GM21423 (cell line): ENCODE measurements at regions not wholly inside any gene's neighbourhood (a gene's known extent, or its start where the extent isn't known, plus 50 kb on each side); places are given as distances from the start of the nearest gene placed in this dataset.

Experiments
- ATAC-seq: cut with Tn5 transposase; IDR thresholded peaks from one replicate; pipeline ENCODE4 v1.9.1; 2021; ENCODE audit warnings: mild to moderate bottlenecking, moderate library complexity; ENCODE audit not compliant: unreplicated experiment

DNA sequence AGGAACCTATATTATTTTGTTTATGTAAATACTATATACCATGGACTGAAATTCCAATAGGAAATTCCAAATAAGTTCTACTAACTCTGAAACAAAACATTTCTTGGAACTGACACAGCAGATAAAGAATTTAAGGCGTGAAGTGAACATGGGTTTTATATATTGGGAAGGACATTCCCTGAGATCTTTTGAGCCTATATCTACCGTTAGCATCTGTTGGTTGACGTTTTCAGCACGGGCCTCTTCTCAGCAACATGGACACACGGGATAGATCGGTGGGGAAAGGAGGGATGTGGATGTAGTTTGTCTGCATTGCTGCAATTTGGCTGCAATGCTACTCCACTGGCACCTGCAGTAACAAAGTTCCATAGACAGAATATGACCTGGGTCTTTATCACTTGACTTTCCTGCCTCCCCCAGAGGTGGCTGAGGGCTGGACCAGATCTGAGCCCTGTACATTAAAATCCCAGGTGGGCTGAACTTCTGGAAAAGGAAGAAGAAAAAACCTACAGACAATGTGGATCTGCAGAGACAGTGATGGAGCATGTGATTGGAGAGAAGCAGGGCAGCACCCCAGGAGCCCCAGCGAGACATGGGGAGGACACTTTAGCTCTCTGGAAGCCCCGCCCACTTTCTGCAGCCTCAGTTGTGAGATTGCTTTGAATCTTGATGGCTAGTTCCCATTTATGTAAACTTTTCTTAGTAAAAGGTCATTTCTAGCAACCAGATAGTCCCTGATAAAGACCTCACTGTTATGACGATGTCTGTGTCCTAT, 91.2 kb upstream of the CPEB4 start:
- ATAC-seq, result no peak

GRCh38 chr5:173798127-173798810, 89.9 kb upstream of the CPEB4 start:
- ATAC-seq, result no peak

GRCh38 chr5:173800340-173800739, 87.8 kb upstream of the CPEB4 start:
- ATAC-seq, result no peak

- no peak for ATAC-seq
Observed at GRCh38 chr5:173801006-173801405, 87.1 kb upstream of the CPEB4 start.

GRCh38 chr5:173802670-173803165, 85.4 kb upstream of the CPEB4 start:
- ATAC-seq, result no peak

- ATAC-seq, result no peak
Observed at GRCh38 chr5:173804579-173804978, 83.6 kb upstream of the CPEB4 start.

DNA sequence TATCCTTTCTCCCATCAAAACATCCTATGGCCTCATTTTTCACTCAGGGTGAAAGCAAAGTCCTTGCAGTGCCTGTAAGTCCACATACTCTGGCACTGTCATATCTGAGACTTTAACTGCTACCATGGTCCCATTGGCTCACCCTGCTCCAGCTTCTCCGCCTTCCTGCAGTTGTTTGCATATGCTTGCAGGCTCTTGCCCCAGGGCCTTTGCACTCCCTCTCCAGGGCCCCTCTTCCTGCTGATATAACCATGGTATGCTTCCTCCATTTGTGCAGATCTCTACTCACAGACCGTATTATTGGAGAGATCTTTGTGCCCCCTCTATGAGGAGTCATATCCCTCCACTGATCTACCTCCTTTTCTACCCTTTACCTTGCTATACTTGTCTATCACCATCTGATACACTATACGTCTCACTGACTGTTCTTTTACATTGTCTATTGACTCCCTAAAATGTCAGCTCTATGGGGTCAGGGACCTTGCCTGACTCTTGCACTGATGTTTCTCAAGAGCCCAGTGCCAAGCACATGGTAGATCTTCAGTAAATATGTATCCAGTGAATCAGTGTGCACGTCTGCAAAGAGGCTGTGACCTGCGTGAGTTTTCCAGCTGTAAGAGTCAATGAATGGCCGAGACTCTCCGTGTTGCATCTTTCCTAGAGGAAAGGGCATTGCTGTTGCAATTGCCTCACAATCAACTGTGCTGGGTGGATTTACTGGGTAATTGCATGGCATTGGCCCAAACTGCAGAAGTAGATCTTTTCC, 81.7 kb upstream of the CPEB4 start:
- no peak for ATAC-seq

DNA sequence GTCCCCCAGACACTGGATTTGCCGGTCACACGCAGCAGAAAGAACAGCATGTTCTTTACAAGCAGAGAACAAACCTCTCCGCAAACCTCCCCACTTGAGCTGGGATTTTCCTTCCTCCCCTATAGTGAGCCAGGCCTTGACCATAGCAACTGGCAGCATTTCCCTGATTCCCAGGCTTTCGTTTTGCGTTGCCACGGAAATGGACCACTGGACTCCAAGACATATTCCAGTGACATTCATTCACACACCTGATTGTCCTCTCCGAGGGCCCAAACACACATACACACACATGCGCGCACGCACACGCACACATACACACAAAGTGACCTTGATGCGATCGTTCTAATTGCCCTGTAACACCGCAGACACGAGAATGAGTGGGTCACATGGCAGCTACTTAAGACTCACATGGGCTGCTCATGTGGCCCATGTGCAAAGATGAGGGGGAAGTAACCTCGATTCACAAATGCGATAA, 80.9 kb upstream of the CPEB4 start:
- no peak for ATAC-seq

DNA sequence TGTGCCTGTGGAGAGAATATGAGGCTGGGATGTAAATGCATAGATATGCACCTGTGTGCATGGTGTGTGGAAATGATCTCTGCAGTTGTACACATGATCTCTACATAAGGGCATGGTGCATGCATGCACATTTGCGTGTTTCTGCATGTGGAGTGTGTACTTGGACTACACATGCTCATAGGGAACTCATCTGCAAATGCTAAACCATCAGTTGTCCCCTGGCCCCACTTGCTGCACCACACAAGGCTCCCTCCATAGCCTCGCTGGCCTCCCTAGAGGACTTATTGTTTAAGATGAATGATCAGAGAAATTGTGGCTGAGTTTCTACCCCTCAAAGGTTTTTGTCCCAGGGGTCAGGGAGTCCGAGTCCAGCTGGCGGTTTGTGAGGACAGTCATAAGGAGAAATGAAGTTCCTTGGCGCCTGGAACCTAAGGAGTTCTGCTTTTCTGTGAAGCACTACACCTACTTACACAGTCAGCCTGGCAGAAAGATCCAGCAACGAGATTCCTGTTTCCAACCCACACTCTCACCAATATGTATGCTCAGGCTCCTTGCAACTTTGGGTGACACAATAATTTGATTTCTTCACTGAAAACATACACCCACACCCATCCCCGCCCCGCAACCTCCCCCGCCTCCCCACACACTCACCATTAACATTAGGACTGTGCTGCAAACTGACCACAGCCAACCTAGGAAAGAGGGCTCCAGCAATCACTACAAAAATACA, 79.9 kb upstream of the CPEB4 start:
- ATAC-seq, result no peak

DNA sequence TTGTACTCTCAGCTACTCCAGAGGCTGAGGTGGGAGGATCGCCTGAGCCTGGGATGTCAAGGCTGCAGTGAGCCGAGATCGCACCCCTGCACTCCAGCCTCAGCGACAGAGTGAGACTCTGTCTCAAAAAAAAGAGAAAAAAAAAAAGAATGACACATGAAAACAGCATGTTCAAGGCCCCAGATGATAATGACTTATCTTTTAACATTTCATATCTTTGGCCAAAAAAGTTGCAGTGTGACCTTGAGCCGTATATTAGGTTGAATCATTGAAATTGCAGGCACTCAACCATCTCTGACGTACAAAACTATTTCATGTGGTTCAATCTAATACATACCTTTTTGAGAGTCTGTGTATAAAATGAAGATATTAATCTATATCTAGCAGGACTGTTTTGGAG, 79.1 kb upstream of the CPEB4 start:
- no peak for ATAC-seq

- no peak for ATAC-seq
Observed at GRCh38 chr5:173812811-173813550, 75.2 kb upstream of the CPEB4 start.

DNA sequence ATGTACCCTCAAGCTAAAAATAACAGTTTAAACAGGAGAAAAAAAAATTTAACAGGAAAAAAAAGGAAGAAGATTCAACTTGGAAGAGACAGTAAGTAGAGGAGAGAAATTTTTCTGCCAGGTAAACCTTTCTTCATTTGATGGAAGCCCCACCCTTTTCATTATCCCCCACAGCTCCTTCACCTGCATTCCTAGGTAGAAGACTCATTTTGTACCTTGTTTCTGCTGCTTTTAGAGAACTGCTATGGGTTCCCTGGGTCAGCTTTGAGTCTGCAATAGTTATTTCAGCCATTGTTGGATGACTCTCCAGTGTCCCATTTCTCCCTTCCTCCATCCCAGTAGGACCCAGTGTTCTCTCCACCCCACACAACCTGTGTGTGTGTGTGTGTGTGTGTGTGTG, 74.1 kb upstream of the CPEB4 start:
- ATAC-seq, result no peak

- no peak for ATAC-seq
Observed at GRCh38 chr5:173815571-173815970, 72.6 kb upstream of the CPEB4 start.

DNA sequence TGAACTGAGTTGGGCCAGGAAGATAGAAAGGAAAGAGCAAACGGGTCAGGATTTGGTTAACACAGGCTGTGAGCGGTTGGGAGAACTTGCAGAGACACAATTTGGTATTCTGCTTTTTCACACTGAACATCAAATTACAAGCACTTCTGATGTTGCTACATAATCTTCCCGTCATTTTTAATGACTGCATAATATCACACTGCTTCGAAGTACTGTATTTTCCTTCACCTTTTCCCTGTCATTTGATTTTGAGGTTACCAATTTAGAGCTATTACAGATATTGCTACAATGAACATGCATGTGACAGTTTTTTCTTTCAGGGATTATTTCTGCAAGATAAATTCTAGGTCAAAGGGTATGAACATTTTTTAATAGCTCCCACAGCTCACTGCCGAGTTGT, 71.4 kb upstream of the CPEB4 start:
- no peak for ATAC-seq

DNA sequence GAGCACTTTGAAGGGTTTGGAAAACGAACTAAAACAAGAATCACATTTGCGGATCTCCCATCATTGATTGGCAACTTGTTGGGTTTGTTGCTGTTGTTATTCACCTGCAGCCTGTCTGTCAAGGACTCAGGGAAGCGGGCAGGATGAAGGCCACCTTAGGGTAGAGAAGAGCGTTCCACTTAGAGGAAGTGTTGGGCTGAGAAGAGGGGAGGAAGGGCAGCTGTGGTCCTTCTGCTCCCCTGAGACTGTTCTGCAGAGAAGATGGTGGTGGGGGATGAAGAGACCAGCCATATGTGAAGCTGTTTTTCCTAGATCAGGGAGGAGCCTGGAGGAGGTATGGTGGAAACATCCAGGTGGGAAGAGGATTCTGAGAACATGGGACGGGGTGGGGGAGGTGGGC, 70.6 kb upstream of the CPEB4 start:
- ATAC-seq, result no peak

DNA sequence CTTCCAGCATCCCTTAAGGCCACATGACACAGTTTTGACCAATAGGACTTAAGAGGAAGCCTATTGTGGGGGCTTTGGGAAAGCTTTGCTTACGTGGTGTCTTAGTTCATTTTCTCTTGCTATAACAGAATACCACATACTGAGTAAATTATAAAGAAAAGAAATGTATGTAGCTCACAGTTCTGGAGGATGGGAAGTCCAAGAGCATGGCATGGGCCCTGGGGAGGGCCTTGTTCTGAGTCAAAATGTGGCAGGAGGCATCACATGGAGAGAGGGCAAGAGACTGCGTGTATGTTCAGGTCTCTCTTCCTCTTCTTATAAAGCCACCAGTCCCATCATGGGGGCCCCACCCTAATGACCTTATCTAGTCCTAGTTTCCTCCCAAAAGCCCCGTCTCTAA, 68.6 kb upstream of the CPEB4 start:
- ATAC-seq, result no peak

GRCh38 chr5:173823274-173823644, 64.9 kb upstream of the CPEB4 start:
- no peak for ATAC-seq

DNA sequence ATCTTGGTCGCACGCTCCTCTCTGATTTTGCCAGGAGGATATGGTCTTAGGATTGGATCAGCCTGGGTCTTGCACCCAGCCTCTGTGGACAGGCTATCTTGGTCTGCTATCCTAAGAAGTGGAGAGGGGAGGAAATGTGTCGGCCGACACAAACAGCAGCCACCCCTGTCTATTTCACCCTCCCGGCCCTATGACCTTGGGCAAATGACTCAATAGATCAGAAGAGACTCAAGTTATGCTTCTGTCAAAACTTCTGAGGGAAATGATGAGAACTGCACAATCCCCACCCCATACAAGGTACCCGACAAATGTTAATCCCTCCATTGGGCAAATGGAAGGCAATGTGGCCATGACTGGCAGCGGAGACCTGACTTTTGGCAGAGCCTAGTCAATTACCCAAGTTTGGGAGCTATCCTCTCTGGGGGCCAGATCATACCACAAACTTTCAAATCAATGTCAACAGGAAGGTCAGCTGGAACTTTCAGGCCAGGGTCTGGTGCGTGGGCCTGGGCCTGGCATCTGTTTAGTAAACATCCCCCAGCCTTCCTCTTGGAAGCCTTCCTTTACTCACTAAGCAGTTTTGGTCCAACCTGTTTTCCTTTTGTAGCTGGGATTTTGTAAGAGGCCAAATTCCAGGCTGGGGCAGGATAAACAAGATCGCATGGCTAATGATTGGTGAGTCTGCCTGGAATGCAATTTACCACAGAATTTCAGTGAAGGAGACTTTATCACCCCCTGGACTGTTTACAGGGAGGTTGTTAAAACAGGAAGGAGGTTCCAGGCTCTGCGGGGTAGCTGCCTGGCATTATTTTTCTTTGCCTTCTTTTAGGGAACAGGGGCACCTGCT, 64.2 kb upstream of the CPEB4 start:
- no peak for ATAC-seq

DNA sequence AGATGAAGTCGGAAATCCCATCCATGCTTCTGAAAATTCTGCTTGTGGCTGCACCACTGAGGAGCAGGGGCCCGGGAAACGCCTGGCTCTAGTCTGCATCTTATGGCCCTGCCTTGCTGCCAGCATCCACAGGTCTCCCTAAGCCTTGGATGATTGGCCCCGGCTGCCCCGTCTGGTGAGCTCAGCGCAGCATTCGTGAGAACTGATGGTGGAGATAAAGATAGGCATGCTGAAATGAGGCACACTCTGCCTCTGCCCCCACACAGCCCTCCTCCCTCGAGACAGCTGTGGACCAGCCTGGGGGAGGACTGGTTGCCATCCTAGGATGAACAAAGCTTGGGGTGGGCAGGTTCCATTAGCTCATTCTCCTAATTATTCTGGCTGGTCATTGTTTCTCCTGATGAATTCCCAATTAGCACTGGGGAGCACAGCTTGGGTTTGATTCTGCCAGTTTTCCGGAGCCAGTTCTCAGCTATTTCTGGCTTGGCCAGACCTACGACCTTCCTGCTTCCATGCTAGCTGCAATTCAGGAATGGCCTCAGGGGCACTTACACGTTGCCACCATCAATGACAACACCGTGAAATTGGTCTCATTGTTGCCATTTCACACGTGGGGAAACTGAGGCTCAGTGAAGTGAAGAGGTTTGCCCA, 62.8 kb upstream of the CPEB4 start:
- no peak for ATAC-seq
